CD14-positive monocyte (primary cell): ENCODE measurements at regions not wholly inside any gene's neighbourhood (a gene's known extent, or its start where the extent isn't known, plus 50 kb on each side); places are given as distances from the start of the nearest gene placed in this dataset.
A peak's percentile ranks its signal among the peaks of the same experiment; 100 is the strongest.

Experiments used
- DNase-seq, 3 donors: peaks; one replicate each; pipeline ENCODE4 v3.0.0-alpha.2; 2011 to 2022
- H2AFZ ChIP-seq: 2 replicates; pipeline ENCODE4 v1.6.0; 2012; ENCODE audit warnings: mild to moderate bottlenecking, low read depth, low read length, inconsistent platforms; ENCODE audit not compliant: insufficient read depth, poor library complexity, severe bottlenecking
- H3K27ac ChIP-seq, 2 donors: 1 replicate in 1 of 2; 2 replicates in 1 of 2; pipeline ENCODE4 v1.5.1; 2012 to 2013; ENCODE audit warnings: low read length in 2 of 2, control low read depth in 1 of 2, inconsistent platforms in 1 of 2, low read depth in 1 of 2, mild to moderate bottlenecking in 1 of 2
- H3K27me3 ChIP-seq, 2 donors: one replicate each; pipeline versions ENCODE4 v1.6.0 to v1.6.1; 2011 to 2013; ENCODE audit warnings: low read length in 2 of 2; ENCODE audit not compliant: control insufficient read depth in 2 of 2, insufficient read depth in 2 of 2
- H3K36me3 ChIP-seq, 2 donors: replicated peaks in 1 of 2; 1 replicate in 1 of 2; 2 replicates in 1 of 2; pipeline versions ENCODE4 v1.5.1 to v1.6.1; 2012 to 2013; ENCODE audit warnings: low read length in 2 of 2, control low read depth in 1 of 2, inconsistent platforms in 1 of 2, mild to moderate bottlenecking in 1 of 2; ENCODE audit not compliant: insufficient read depth in 2 of 2, control insufficient read depth in 1 of 2
- H3K4me1 ChIP-seq, 2 donors: 1 replicate in 1 of 2; 2 replicates in 1 of 2; pipeline versions ENCODE4 v1.5.1 to v1.6.1; 2012 to 2013; ENCODE audit warnings: low read length in 2 of 2, control low read depth in 1 of 2, inconsistent platforms in 1 of 2, mild to moderate bottlenecking in 1 of 2, moderate library complexity in 1 of 2; ENCODE audit not compliant: insufficient read depth in 2 of 2, control insufficient read depth in 1 of 2
- H3K4me2 ChIP-seq: replicated peaks from 2 replicates; pipeline ENCODE3; 2012; ENCODE audit warnings: low read length, moderate library complexity, mild to moderate bottlenecking; ENCODE audit not compliant: poor library complexity, severe bottlenecking; ENCODE audit errors: extremely low read depth
- H3K4me3 ChIP-seq, 3 experiments: fragments of 200-600 bp in 1 of 3; sonication (generic) in 1 of 3; replicated peaks in 1 of 3; 1 replicate in 2 of 3; 2 replicates in 1 of 3; pipeline ENCODE4 v1.5.1; 2011 to 2013; ENCODE audit warnings: low read length in 3 of 3, mild to moderate bottlenecking in 3 of 3, control low read depth in 2 of 3, low read depth in 2 of 3, inconsistent platforms in 1 of 3, moderate library complexity in 1 of 3
- H3K79me2 ChIP-seq: 2 replicates; pipeline ENCODE4 v1.6.0; 2012; ENCODE audit warnings: mild to moderate bottlenecking, control low read depth, inconsistent platforms, low read length, moderate library complexity; ENCODE audit not compliant: insufficient read depth
- H3K9ac ChIP-seq: 2 replicates; pipeline ENCODE4 v1.6.0; 2017; ENCODE audit warnings: low read length, mild to moderate bottlenecking; ENCODE audit not compliant: insufficient read depth, poor library complexity, severe bottlenecking
- H3K9me3 ChIP-seq, 2 donors: replicated peaks in 1 of 2; 1 replicate in 1 of 2; 2 replicates in 1 of 2; pipeline versions ENCODE4 v1.5.1 to v1.6.1; 2012 to 2013; ENCODE audit warnings: low read length in 2 of 2, control low read depth in 1 of 2; ENCODE audit not compliant: control insufficient read depth in 1 of 2, insufficient read depth in 1 of 2
- H4K20me1 ChIP-seq: 2 replicates; pipeline ENCODE4 v1.6.0; 2012; ENCODE audit warnings: mild to moderate bottlenecking, low read length, control low read depth, moderate library complexity; ENCODE audit not compliant: insufficient read depth
- H3K27ac Mint-ChIP-seq, 7 donors: one replicate each; pipeline ENCODE4 v1.8.0; 2020; ENCODE audit warnings: mild to moderate bottlenecking in 7 of 7, mixed read lengths in 7 of 7, moderate library complexity in 6 of 7, inconsistent platforms in 2 of 7
- H3K27me3 Mint-ChIP-seq, 3 donors: one replicate each; pipeline ENCODE4 v1.8.0; 2021 to 2022; ENCODE audit warnings: low read depth in 3 of 3, mild to moderate bottlenecking in 3 of 3, mixed read lengths in 3 of 3, moderate library complexity in 3 of 3, inconsistent platforms in 1 of 3
- H3K36me3 Mint-ChIP-seq, 2 donors: one replicate each; pipeline ENCODE4 v1.8.0; 2020; ENCODE audit warnings: mixed read lengths in 2 of 2, inconsistent platforms in 1 of 2, mild to moderate bottlenecking in 1 of 2
- H3K4me1 Mint-ChIP-seq: one replicate; pipeline ENCODE4 v1.8.0; 2020; ENCODE audit warnings: mild to moderate bottlenecking, mixed read lengths
- H3K4me3 Mint-ChIP-seq, 2 donors: one replicate each; pipeline ENCODE4 v1.8.0; 2020; ENCODE audit warnings: mild to moderate bottlenecking in 2 of 2, mixed read lengths in 2 of 2, moderate library complexity in 1 of 2
- H3K9me3 Mint-ChIP-seq, 7 donors: one replicate each; pipeline ENCODE4 v1.8.0; 2020 to 2022; ENCODE audit warnings: mixed read lengths in 7 of 7, mild to moderate bottlenecking in 6 of 7, moderate library complexity in 6 of 7, inconsistent platforms in 2 of 7
- WGBS: methylation state at CpG from one replicate; pipeline ENCODE4 v1.1.5; 2013; ENCODE audit warnings: missing lambda C conversion rate; ENCODE audit not compliant: insufficient coverage; 5-methylcytosine and 5-hydroxymethylcytosine counted together
- intact Hi-C, 2 donors: fragments of 100-400 bp; cut with micrococcal nuclease; formaldehyde crosslinking; loops; one replicate each; pipeline versions ENCODE4 v1.15.0 to v1.15.1; 2023
- TF ChIP-seq, protein P1 (sequence below): fragments of 200-600 bp; IDR thresholded peaks from one replicate; pipeline ENCODE4 v1.8.0; 2022; ENCODE audit warnings: antibody characterized with exemption, mild to moderate bottlenecking

DNA sequence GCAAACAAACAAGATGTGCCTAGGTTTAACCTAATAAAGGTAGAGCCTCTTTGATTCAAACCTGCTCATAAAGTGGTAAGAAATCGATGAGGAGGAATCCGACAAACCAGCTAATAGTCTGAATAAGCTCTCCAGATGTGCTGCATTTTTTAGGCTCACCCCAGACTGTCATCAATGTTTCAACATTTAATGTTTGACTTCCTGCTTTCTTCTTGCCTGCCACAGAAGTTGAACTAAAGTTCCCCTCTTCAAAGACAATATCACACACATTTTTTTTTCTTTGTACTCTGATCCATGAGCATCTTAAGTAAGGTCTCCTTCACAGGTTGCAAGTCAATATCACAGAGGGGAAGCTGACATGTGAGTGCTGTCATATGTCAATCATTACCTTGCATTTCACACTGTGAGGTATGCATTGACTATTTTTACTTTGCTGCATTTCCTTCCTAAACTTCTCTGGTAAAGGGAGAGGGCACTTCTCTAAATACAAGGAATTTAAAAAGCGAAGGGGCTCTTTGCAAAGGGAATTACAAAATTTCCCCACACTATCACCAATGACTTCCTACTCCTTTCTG is 172.3 kb upstream of the MCTP2 start:
- H2AFZ ChIP-seq = no peak overlapping the region
- peaks cover 25% of the 10 kb centered on the region for H3K4me1 Mint-ChIP-seq
- no peak overlapping the region for H3K9ac ChIP-seq
- H3K27me3 ChIP-seq = no peaks in the 10 kb centered on the region
- DNase-seq = peak in 2 of 3 donors; percentile 9 to 32
- H3K27me3 Mint-ChIP-seq = peaks cover 0 to 4% (median 3%) of the 10 kb centered on the region in 3 donors
- H3K4me3 ChIP-seq = peak overlapping the region in 1 of 3 experiments; percentile 26
- H4K20me1 ChIP-seq = no peaks in the 10 kb centered on the region
- peak overlapping the region in 1 of 2 donors; percentile 55 for H3K27ac ChIP-seq
- intact Hi-C loops = no loop called here
- H3K36me3 Mint-ChIP-seq = no peaks in the 10 kb centered on the region
- H3K27ac Mint-ChIP-seq = peak overlapping the region in 4 of 7 donors; percentile 8 to 72 (median 18)
- H3K9me3 Mint-ChIP-seq = peaks cover 0 to 6% (median 0%) of the 10 kb centered on the region in 7 donors
- H3K79me2 ChIP-seq = no peaks in the 10 kb centered on the region
- peaks cover 26% of the 10 kb centered on the region in 2 donors for H3K4me1 ChIP-seq
- no peaks in the 10 kb centered on the region for H3K9me3 ChIP-seq
- H3K36me3 ChIP-seq = no peaks in the 10 kb centered on the region
- TF ChIP-seq, protein P1, sequence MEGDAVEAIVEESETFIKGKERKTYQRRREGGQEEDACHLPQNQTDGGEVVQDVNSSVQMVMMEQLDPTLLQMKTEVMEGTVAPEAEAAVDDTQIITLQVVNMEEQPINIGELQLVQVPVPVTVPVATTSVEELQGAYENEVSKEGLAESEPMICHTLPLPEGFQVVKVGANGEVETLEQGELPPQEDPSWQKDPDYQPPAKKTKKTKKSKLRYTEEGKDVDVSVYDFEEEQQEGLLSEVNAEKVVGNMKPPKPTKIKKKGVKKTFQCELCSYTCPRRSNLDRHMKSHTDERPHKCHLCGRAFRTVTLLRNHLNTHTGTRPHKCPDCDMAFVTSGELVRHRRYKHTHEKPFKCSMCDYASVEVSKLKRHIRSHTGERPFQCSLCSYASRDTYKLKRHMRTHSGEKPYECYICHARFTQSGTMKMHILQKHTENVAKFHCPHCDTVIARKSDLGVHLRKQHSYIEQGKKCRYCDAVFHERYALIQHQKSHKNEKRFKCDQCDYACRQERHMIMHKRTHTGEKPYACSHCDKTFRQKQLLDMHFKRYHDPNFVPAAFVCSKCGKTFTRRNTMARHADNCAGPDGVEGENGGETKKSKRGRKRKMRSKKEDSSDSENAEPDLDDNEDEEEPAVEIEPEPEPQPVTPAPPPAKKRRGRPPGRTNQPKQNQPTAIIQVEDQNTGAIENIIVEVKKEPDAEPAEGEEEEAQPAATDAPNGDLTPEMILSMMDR = no peak
- peak overlapping the region in 1 of 2 donors; percentile 47 for H3K4me3 Mint-ChIP-seq
- WGBS = 0% methylated on average over 1 of the region's 3 CpGs
- H3K4me2 ChIP-seq = peak overlapping the region; percentile 25

DNA sequence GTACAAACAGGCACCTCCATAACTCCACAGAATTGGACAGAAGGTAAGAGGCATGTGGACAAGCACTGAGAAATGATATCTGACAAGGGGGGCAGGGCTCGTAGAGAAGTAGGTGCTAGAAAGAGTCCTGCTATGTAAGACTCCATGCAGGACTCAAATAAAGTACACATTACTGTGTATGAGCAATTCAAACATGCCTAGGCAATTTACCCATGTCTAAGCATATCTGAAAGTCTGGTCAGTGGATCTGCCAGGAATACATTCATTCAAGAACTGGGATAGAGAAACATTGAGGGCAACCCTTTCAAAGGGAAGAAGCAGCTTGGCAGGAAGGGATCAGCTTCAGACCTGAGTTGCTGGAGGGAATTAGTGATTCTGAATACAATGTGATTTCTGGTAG is 174.1 kb upstream of the MCTP2 start:
- Histone ChIP-seq H3K27me3 (no peaks in the 10 kb centered on the region), H3K9ac (no peak overlapping the region), H3K4me3 (no peak overlapping the region), H3K4me1 (peaks cover 26% of the 10 kb centered on the region in 2 donors), H3K36me3 (no peaks in the 10 kb centered on the region), H3K79me2 (no peaks in the 10 kb centered on the region), H3K27ac (no peak overlapping the region), H3K4me2 (no peak overlapping the region), H2AFZ (no peak overlapping the region), H3K9me3 (no peaks in the 10 kb centered on the region), H4K20me1 (no peaks in the 10 kb centered on the region)
- WGBS = no CpG with 5 or more reads among the region's 1 CpG
- H3K27ac Mint-ChIP-seq = no peak overlapping the region
- peaks cover 0 to 3% (median 2%) of the 10 kb centered on the region in 3 donors for H3K27me3 Mint-ChIP-seq
- DNase-seq = no peak
- H3K4me3 Mint-ChIP-seq = no peak overlapping the region
- TF ChIP-seq, protein P1 = no peak
- intact Hi-C loops = no loop called here
- H3K9me3 Mint-ChIP-seq = no peaks in the 10 kb centered on the region
- H3K4me1 Mint-ChIP-seq = peaks cover 25% of the 10 kb centered on the region
- H3K36me3 Mint-ChIP-seq = no peaks in the 10 kb centered on the region
